ENCODE measurements at regions not wholly inside any gene's neighbourhood (a gene's known extent, or its start where the extent isn't known, plus 50 kb on each side); places are given as distances from the start of the nearest gene placed in this dataset.
"Not testable (repeated sequence)": the region's sequence is repeated elsewhere in the genome, so short reads cannot be mapped to it uniquely, and the experiment has no call there.

DNA sequence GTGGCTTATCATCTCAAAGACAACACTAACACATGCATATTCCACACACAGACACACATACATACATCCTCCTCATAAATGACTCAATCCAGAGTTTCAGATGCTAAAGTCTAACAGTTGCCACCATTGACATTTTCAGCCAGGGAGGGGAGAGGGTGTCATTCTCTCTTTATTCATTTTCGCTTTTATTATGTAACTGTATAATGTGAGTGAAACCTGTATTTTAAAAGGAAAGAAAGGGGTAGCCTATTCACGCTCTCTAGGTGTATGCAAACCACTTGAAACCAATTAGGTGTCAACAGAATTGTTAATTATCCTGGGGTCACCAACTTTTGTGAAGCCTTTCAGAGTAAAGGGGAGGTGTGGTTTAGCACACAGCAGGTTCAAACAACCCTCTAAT, 1282.9 kb downstream of the ROBO2 start:
- DNase-seq (ENCODE audit: low spot score): no peak

DNA sequence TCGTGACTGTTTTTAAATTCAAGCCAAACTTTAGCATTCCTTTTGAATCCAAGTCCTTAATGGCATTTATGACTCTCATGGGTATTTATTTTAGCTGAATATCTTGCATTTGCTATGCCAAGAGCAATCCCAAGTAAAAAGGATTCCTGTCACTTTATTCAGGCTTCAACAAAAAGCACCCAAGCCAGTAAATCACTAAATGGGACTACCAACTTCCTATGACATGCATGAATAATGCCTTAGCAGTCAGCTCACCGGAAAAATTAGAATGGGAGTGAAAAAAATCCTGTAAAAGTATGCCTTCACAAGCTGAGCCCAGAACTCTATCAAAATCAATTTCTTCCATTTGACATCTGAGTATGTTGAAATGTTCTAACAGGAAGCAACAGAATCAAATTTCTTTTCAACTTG, 1297.9 kb downstream of the ROBO2 start:
- peak; percentile 14 for DNase-seq (ENCODE audit: low spot score)

DNA sequence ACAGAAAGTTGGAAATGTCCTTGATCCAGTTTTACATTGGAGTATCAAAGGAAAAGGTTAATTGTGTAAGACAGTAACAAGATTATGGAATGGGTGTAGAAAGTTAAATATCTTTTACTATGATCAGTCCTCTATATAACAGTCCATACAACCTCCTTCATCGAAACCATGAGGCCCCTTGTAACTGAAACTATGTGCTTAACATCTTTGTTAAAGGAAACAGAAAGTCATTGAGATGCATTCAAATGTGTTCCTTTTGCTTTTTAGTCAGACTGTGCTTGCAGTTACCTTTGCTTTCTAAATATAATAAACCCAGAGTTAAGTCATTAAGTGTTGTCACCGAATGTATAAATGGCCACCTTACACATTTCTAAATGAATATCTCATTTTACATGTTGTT, 1298.5 kb downstream of the ROBO2 start:
- no peak for DNase-seq (ENCODE audit: low spot score)

DNA sequence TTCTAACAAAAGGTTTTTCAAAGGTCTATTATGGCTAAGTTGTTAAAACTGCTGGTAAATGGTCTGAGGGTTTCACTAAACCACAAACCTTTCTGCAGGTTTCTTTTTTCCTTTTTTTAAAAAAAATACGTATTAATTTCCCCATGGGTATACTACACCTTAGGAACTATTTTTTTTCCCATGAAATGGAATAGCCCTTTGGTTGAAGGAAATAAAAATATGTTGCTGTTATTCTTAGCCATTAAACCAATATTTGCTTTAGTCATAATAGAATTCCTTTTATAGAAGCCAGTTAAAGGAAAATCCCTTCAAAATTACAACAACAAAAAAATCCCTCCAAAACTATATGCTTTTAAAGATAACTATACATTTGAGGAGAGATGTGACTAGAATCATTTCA, 1303.3 kb downstream of the ROBO2 start:
- no peak for DNase-seq (ENCODE audit: low spot score)

DNA sequence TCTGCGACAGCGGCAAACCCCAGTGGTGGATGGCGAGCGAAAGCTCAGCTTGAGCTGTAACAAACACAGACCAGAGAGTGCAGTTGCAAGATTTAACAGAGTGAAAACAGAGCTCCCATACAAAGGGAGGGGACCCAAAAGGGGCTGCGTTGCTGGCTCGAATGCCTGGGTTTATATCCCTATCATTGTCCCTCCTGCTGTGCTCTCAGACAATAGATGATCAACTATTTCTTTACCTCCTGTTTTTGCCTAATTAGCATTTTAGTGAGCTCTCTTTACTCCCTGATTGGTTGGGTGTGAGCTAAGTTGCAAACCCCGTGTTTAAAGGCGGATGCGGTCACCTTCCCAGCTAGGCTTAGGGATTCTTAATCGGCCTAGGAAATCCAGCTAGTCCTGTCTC, 1304.4 kb downstream of the ROBO2 start:
- DNase-seq (ENCODE audit: low spot score): not testable (repeated sequence)

DNA sequence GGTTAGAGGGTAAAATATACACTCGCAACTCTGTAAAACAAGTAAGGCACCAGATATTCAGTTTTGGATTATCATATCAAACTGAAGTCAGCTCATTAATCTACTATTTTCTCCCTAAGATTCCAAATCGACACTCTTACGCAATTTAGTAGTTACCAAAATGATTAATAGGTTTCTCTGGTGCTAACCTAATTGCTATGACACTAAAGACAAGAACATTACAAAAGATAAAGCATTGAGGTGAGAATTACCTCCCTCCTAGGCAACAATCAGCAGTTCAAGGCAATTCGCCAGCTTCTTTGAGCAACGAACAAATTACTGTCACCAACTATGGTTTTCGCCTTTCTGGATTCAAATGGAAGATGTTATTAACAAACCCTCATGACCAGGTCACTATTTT, 1305.0 kb downstream of the ROBO2 start:
- no peak for DNase-seq (ENCODE audit: low spot score)

DNA sequence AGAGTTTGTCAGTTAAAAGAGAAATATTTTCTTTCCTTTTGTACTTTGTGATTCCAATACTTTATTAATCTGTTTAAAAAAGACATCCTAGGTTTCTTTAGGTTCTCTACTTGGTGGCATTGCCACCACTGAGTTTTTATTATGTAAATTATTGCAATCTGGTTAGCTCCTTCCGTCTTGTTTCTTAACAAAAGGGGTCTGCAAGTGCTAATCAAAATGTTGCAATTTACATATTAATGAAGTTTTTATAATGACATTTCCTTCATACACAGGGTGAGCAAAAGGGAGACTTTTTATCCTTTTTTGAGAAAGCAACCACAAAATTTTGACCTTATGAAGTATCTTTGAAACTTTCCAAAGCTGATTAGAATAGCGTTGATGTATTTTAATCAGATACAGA, 1307.3 kb downstream of the ROBO2 start:
- DNase-seq (ENCODE audit: low spot score): no peak

DNA sequence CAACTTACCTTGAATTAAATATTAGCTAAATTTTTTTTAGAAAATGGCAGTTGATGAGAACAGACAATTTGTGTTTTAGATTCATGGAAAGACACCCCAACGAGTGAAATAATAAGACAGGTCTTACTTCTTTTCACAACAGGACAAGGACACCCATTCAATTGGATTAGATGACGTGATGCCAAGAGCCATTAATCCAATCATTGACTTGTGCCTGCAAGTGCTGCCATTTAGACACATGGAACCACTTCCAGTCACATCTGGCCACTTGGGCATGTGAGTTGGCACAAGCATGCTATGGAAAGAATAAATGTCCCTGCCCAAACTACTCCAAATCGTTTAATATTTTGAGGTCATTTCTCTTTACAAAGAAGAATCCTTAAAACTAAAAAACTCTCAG, 1308.8 kb downstream of the ROBO2 start:
- no peak for DNase-seq (ENCODE audit: low spot score)

DNA sequence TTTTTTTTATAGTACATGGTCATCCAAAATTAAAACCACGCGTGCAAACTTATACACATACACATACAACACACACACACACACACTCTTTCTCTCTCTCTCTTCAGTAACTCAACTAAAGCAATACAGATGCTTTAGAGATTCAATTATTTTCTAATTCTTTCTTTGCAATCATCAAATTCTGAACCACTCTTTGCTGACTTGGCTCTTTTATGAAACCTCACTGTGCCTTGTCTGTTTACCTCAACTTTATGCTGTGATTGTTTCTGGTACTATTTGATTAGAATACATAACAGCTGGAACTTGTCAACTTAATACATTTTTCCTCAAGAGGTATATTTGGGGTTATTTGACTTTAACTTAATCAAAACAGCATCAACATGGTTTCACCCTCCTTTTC, 1309.7 kb downstream of the ROBO2 start:
- DNase-seq (ENCODE audit: low spot score): no peak

DNA sequence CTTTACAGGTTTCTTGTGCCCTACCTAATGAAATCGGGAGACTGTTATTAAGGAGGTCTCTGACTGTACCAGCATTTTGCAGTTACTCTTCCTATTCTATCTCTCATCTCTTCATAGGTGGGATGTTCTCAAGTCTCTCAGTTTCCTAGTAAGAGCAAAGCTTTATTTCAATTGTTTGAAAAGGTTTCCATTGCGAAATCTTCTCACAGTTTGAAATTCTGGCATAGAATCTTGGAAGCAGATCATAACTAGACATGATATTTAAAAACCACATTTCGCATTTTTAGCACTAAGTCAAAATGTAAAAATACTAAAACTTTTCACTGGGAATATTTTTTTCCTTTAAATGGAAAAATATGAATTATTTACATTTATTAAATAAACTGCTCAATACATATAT, 1311.4 kb downstream of the ROBO2 start:
- no peak for DNase-seq (ENCODE audit: low spot score)

DNA sequence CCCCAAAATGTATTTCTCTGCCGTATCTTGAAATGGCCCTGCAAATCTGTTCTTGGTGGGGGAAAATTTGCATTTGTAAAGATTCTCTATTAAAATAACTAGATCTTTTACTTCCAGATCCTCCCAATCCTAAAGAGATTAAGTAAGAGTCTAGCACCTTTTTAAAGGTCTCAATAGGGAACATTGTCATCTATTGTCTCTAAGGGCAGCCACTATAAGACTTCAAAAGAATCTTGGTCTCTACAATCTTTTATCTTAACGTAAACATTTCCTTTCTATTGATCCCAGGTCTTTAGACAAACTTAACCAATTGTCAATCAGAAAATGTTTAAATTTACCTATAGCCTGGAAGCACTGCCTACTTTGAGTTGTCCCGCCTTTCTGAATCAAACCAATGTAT, 1313.3 kb downstream of the ROBO2 start:
- no peak for DNase-seq (ENCODE audit: low spot score)

DNA sequence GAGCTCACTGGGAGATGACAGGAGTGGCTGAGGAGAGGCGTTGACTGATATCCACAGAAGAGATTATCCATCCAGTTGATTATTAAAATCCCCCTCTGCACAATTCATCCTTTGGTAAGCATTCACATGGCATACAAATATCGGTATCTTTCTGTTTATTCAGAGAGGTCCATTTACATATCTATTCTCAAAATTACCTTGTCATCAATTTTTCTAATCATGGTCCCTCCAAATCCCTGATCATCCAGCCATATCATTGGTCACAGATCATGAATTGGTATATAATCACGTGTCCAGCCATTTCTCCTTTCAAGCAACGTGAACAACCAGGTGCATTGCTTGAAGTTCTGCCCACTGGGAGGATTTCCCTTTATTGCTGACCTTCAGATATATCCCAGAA, 1321.0 kb downstream of the ROBO2 start:
- no peak for DNase-seq (ENCODE audit: low spot score)

DNA sequence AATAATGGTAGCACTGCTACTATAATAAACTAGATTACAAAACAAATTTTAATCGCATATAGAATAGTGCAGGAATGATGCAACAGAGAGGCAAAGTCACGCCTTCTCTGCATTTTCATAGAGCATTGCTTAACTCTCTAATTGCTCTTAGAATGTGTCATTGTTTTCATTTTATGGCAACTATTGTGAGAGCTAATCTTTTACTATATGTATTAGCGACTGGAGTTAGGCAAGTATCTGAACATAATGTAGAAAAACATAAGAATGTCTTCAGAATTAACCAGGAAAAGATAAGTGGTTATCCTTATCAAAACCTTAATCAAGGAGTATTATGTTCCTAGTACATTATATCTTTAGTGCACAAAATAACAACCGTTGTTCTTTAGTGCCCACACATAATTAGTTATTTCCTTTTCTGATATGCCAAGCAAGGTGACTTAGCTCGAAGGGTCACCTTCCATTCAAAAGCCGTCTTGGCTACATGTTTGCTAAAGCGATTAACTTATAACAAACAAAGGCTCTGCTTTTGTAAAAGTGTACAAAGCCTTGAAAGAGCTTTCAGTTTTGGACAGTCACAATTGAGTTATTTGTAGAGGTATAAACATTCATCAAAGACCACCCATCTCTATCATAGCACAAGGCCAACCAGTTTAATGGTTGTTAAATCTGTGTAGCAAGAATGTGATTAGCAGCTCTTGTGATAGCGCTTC, 1328.9 kb downstream of the ROBO2 start:
- DNase-seq (ENCODE audit: low spot score): no peak

DNA sequence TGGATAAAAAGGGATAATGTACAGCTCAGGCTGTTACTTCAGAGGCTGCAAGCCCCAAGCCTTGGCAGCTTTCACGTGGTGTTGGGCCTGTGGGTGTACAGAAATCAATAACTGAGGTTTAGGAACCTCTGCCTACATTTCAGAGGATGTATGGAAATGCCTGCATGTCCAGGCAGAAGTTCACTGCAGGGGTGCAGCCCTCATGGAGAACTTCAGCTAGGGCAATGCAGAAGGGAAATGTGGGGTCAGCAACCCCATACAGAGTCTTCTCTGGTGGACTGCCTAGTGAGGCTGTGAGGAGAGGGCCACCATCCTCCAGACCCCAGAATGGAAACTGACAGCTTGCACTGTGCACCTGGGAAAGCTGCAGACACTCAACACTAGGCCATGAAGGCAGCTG, 1350.3 kb downstream of the ROBO2 start:
- DNase-seq (ENCODE audit: low spot score): no peak

DNA sequence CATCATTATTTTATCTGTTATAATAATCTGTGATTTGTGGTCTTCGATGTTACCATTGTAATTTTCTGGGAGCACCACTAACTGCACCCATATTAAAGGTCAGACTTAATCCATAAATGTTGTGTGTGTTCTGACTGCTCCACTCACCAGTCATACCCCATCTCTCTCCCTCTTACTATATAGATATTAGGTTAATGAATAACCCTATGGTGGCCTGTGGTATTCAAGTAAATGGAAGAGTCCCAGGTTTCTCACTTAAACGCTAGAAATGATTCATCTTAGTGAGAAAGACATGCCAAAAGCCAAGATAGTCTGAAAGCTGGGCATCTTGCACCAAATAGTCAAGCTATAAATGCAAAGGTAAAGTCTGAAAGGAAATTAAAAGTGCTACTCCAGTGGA, 1358.5 kb downstream of the ROBO2 start:
- no peak for DNase-seq (ENCODE audit: low spot score)

DNA sequence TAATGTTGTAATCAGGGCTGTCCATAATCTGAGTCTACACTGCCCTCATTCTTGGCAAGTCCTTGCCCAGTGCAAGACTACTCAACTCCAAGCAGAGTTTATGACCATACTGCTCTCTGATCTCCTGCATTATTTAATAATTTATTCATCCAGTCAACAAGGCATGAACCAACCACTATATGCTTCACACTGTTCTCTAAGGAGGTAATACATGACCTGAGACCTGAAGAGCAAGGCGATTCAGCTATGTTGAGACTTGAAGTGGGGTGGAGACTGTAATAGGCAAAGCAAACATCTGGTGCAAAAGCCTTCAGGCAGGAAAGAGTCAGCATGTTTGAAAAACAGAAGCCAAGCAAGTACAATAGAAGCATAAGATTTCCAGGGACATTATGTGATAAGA, 1362.8 kb downstream of the ROBO2 start:
- no peak for DNase-seq (ENCODE audit: low spot score)

DNA sequence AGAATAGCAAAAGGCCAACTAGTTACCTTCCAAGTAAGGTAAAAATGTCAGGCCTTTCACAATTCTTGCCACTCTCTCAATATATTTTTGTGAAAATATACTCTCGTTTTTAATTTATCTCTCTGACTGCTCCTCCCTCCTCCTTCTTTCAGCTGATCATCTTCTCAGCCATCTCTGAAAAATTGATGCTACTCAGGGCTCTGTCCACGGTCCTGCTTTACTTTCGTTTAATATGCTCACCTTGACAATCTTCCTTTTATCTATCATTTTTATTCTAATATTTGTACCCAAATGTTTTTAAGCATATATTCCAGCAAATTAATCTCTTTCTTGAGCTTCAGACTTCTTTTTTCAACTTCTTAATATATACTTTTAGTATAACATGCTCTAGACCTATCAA, 1362.1 kb downstream of the ROBO1 start:
- DNase-seq (ENCODE audit: low spot score): no peak

DNA sequence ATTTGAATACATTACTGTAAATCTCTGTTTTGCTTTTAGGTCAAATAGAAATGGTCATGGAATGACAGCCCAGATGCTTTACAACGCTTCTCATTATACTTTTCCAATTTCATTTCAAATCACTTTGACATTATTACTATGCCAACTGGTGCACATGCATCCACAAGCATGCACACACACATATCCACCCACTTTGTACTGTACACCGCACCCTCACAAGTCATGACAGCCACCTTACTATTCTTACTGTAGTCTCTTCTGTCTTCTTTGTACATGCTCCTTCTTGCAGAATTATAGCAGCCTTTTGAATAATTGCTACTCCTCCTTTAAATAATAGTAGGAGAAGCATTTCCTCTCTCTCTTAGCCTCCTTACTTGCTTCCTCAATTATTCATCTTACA, 1361.4 kb downstream of the ROBO1 start:
- no peak for DNase-seq (ENCODE audit: low spot score)

DNA sequence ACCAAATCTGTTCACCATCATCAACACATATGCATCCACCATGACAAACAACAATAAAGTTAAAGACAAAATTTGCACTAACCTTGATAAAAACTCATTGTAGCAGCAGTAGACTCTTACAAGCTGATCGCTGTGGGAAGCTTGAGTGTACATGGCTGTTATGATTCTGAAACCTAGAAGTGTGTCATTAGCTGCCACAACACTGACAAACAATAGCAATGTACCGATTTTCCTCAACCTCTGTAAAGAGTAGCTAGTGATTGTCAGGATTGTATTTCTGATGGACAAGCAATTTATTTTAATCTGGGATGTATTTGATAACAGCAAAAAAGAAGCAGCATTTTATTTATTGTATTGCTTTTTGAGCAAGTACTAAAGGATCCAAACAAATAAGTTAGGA, 1357.7 kb downstream of the ROBO1 start:
- DNase-seq (ENCODE audit: low spot score): no peak

DNA sequence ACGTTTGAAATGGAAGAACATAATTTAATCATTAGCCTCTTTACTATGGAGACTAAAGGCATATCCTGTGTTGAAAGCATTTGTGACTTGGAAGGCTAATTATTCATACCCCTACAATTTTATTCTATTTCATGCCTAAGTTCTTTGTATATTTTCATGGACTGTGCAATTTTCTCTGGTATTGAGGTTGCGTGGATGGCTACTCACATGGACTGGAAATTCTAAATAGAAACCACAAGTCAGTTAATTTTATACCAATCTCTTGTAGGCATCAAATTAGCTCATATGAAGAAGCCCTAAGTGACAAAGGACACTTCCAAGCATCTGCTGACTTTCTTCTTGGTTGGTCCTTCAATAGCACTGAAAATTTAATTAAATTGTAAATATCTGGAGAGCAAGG, 1353.5 kb downstream of the ROBO1 start:
- DNase-seq (ENCODE audit: low spot score): no peak

DNA sequence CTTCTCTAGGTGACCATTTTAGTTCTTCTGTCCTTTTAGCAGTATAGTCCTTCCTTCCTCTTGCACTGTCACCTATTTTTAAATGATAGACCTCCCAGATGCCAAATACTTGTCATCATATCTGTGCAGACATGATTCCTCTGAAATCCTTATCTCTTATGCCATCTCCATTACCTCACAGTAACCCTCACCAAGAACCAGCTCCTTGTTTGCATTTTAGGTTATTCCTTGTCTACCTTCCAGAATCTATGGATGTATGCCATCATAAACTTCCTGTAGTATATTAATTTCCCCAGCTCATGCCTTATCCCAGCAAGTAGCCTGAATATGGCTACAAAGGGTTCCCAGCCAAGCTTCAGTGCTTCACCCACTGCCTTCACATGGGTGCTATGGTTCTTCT, 1347.2 kb downstream of the ROBO1 start:
- DNase-seq (ENCODE audit: low spot score): no peak

DNA sequence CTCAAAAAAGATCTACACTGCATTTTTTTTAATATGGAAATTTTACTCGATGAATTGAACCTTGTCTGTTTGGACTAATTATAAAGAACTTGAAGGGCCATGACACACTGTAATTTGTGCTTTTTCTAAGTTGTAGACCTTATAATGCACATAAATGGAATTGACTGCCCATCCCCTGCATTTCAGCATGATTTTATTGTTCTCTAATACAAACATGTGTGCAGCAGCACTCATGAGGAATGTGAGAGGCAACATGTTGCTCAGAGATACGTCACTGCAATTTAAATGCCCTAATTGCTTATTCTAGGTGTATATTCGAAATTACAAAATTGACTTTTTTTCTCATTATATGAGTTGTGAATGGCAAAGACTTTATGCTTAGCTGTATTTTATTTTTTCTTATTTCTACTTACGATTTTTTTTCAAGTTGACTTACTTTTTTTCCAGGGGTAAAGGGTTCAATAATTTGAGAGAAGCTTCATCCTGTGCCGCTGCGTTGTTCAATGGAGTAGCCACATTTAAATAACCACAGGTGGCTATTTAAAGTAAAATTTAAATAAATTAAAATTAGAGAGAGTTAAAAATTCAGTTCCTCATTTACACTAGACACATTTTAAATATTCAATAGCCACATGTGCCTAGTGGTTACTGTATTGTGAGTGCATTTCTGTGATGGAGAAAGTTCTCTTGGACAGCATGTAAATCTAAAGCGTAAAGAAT, 1346.4 kb downstream of the ROBO1 start:
- DNase-seq (ENCODE audit: low spot score): no peak

DNA sequence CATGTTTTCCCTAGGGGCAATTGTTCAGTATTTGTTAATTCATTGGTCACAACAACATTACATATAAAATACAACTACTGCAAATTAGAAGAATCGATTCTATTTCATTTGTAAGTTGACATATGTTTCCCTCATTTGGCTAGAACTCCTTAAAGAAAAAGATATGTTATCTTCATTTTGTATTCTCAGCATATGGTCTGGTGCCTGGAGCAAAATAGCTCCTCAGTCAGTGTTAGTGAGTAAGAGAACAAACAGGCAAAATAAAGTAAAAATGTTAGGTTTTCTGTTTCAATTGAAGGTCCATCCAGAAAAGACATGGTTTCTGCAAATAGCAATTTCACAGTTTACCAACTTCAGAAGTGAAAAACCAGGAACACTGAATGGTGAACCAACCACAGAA, 1343.1 kb downstream of the ROBO1 start:
- DNase-seq (ENCODE audit: low spot score): no peak

DNA sequence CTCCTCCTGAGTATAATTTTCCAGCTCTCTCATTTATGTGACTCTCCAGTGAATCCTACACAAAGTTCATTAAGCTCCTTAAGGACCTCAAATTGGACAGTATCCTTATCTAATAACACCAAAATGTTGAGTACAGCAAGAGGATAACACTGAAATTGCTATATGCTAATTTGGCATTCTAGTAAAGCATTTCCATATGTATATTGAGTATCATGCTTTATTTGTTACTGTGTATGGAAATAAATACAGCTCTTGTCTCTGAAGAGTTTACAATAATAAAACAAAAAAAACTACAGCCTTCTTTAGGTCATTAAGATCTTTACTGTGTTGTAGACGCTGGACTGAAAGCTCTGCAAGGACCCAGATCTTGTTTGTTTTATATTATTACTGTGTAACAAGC, 1341.3 kb downstream of the ROBO1 start:
- DNase-seq (ENCODE audit: low spot score): no peak
